ENCODE measurements at regions not wholly inside any gene's neighbourhood (a gene's known extent, or its start where the extent isn't known, plus 50 kb on each side); places are given as distances from the start of the nearest gene placed in this dataset.
A peak's percentile ranks its signal among the peaks of the same experiment; 100 is the strongest.

- Histone ChIP-seq H3K4me3 (no peak overlapping the region), H3K36me3 (no peaks in the 10 kb centered on the region), H3K9me3 (no peaks in the 10 kb centered on the region), H3K27ac (no peak overlapping the region), H3K4me1 (peaks cover 0 to 17% of the 10 kb centered on the region in 2 donors), H3K27me3 (no peaks in the 10 kb centered on the region)
- ATAC-seq (no peak), DNase-seq (no peak)
- no peak for TF ChIP-seq CTCF (IDR thresholded peaks at IDR 0.05)
- intact Hi-C loops (cut with DNase I): loop anchor here in 1 of 2 donors (5.0 kb wide), 1 partner anchor 285 kb away; no protein-coding TSS in a partner anchor
Measured at GRCh38 chr5:15012061-15012460, 140.5 kb upstream of the ANKH start.

- Histone ChIP-seq H3K4me1 (peaks cover 0 to 17% of the 10 kb centered on the region in 2 donors), H3K27me3 (no peaks in the 10 kb centered on the region), H3K36me3 (no peaks in the 10 kb centered on the region), H3K4me3 (no peak overlapping the region), H3K27ac (no peak overlapping the region), H3K9me3 (no peaks in the 10 kb centered on the region)
- DNase-seq (no peak), ATAC-seq (no peak)
- TF ChIP-seq CTCF (IDR thresholded peaks at IDR 0.05): no peak
- intact Hi-C loops (cut with DNase I): loop anchor here in 1 of 2 donors (5.0 kb wide), 1 partner anchor 284 kb away; no protein-coding TSS in a partner anchor
Measured at GRCh38 chr5:15010936-15011335, 139.4 kb upstream of the ANKH start.

GRCh38 chr5:15009420-15009819 lies 137.8 kb upstream of the ANKH start:
- peak; percentile 26 for ATAC-seq
- H3K27ac ChIP-seq: peak overlapping the region in 1 of 2 donors; percentile 77

GRCh38 chr5:15008921-15009320 lies 137.3 kb upstream of the ANKH start:
- ATAC-seq: no peak
- no peaks in the 10 kb centered on the region for H3K36me3 ChIP-seq
- no peak overlapping the region for H3K4me3 ChIP-seq
- TF ChIP-seq CTCF (IDR thresholded peaks at IDR 0.05): no peak
- no peaks in the 10 kb centered on the region for H3K27me3 ChIP-seq
- peaks cover 0 to 19% of the 10 kb centered on the region in 2 donors for H3K4me1 ChIP-seq
- peak overlapping the region in 1 of 2 donors; percentile 77 for H3K27ac ChIP-seq
- no peaks in the 10 kb centered on the region for H3K9me3 ChIP-seq
- no peak for DNase-seq
- intact Hi-C loops (cut with DNase I): no loop called here

More at GRCh38 chr5:15009420-15009819, 137.8 kb upstream of the ANKH start:
- H3K27me3 ChIP-seq: no peaks in the 10 kb centered on the region
- DNase-seq: no peak
- H3K4me3 ChIP-seq: no peak overlapping the region
- TF ChIP-seq CTCF (IDR thresholded peaks at IDR 0.05): no peak
- no peaks in the 10 kb centered on the region for H3K36me3 ChIP-seq
- H3K4me1 ChIP-seq: peaks cover 0 to 19% of the 10 kb centered on the region in 2 donors
- intact Hi-C loops (cut with DNase I): no loop called here
- no peaks in the 10 kb centered on the region for H3K9me3 ChIP-seq

- Histone ChIP-seq H3K27me3 (no peaks in the 10 kb centered on the region), H3K9me3 (no peaks in the 10 kb centered on the region), H3K4me3 (no peak overlapping the region), H3K4me1 (peaks cover 0 to 19% of the 10 kb centered on the region in 2 donors), H3K36me3 (no peaks in the 10 kb centered on the region), H3K27ac (peak overlapping the region in 1 of 2 donors; percentile 77)
- DNase-seq (peak in 3 of 4 donors; percentile 21 to 92 (median 90)), ATAC-seq (peak; percentile 94)
- intact Hi-C loops (cut with DNase I): no loop called here
- no peak for TF ChIP-seq CTCF (IDR thresholded peaks at IDR 0.05)
Measured at GRCh38 chr5:15008476-15008875, 136.9 kb upstream of the ANKH start.

Measured in left lung (tissue), 4 donors.